RWPE1 (cell line): ENCODE measurements at regions not wholly inside any gene's neighbourhood (a gene's known extent, or its start where the extent isn't known, plus 50 kb on each side); places are given as distances from the start of the nearest gene placed in this dataset.

Source experiments
- CTCF ChIA-PET: fragments of 350-600 bp; sonication (Branson Sonifier 250); formaldehyde crosslinking; extraction: SDS; loops from one replicate; lab custom pipeline; 2021; lab: Yijun Ruan, JAX
- POLR2A ChIA-PET: fragments of 400-600 bp; formaldehyde crosslinking; extraction: SDS; loops from one replicate; lab custom pipeline; 2020; ENCODE audit warnings: antibody characterized with exemption; ENCODE audit not compliant: low non-redundant PET; lab: Yijun Ruan, JAX
- DNase-seq: peaks from one replicate; pipeline ENCODE4 v3.0.0; 2012; ENCODE audit warnings: low spot score
- H3K27ac ChIP-seq: fragments of 450-650 bp; 2 replicates; pipeline ENCODE4 v1.5.1; 2017
- CTCF ChIP-seq: fragments of 450-650 bp; conservative IDR thresholded peaks from 2 replicates; pipeline ENCODE4 v1.5.1; 2017; ENCODE audit warnings: low read depth, mild to moderate bottlenecking

GRCh38 chr4:78689261-78689660 lies 86.9 kb upstream of the BMP2K start:
- ChIA-PET CTCF (interaction anchor here (0.6 kb wide), 1 partner anchor 648 kb away, joined by 3 read pairs; no protein-coding TSS in a partner anchor), POLR2A (no interaction called here)
- DNase-seq = no peak
- TF ChIP-seq CTCF = no peak
- H3K27ac ChIP-seq = no peak overlapping the region

- CTCF ChIA-PET = interaction anchor here (0.6 kb wide), 1 partner anchor 11 kb away, joined by 3 read pairs; no protein-coding TSS in a partner anchor
- POLR2A ChIA-PET = no interaction called here
- DNase-seq = no peak
- no peak overlapping the region for H3K27ac ChIP-seq
- no peak for TF ChIP-seq CTCF
Observed at GRCh38 chr4:78689700-78690323, 86.3 kb upstream of the BMP2K start.

GRCh38 chr4:78691334-78691754 lies 84.8 kb upstream of the BMP2K start:
- no peak for TF ChIP-seq CTCF
- CTCF ChIA-PET = interaction anchor here (0.6 to 0.7 kb wide), 2 partner anchors 441 to 1868 kb away, joined by 3 to 4 read pairs; no protein-coding TSS in a partner anchor
- POLR2A ChIA-PET = no interaction called here
- no peak for DNase-seq
- H3K27ac ChIP-seq = no peak overlapping the region

GRCh38 chr4:78691971-78692821 lies 84.0 kb upstream of the BMP2K start:
- no peak for DNase-seq
- ChIA-PET CTCF (interaction anchor here (0.7 kb wide), 1 partner anchor 17 kb away, joined by 3 read pairs; no protein-coding TSS in a partner anchor), POLR2A (interaction anchor here (0.7 kb wide), 1 partner anchor 219 kb away, joined by 3 read pairs; no protein-coding TSS in a partner anchor)
- TF ChIP-seq CTCF = no peak
- no peak overlapping the region for H3K27ac ChIP-seq

- ChIA-PET CTCF (interaction anchor here (0.7 kb wide), 1 partner anchor 17 kb away, joined by 3 read pairs; no protein-coding TSS in a partner anchor), POLR2A (interaction anchor here (0.7 kb wide), 1 partner anchor 219 kb away, joined by 3 read pairs; no protein-coding TSS in a partner anchor)
- no peak overlapping the region for H3K27ac ChIP-seq
- DNase-seq = no peak
- no peak for TF ChIP-seq CTCF
Observed at GRCh38 chr4:78692822-78693170, 83.4 kb upstream of the BMP2K start.

GRCh38 chr4:78693777-78694456 lies 82.2 kb upstream of the BMP2K start:
- TF ChIP-seq CTCF = no peak
- ChIA-PET CTCF (no interaction called here), POLR2A (no interaction called here)
- H3K27ac ChIP-seq = no peak overlapping the region
- no peak for DNase-seq
